HepG2 (cell line): ENCODE measurements at regions not wholly inside any gene's neighbourhood (a gene's known extent, or its start where the extent isn't known, plus 50 kb on each side); places are given as distances from the start of the nearest gene placed in this dataset.

Source experiments
- ATAC-seq: fragments of 200-7000 bp; cut with Tn5 transposase; 3 replicates; pipeline ENCODE4 v1.9.1; 2020; ENCODE audit warnings: mild to moderate bottlenecking, moderate library complexity
- BruUV-seq: library from RNA; stranded (reverse); fragments of 400-500 nt; replicated peaks from 2 replicates; lab custom pipeline; 2021; lab: Mats Ljungman, UMichigan
- CTCF ChIA-PET: fragments of 300-600 bp; formaldehyde crosslinking; extraction: SDS; loops from one replicate; lab custom pipeline; 2021; ENCODE audit warnings: low total read pairs, inconsistent platforms, low intra/inter-chr PET ratio; lab: Yijun Ruan, JAX
- POLR2A ChIA-PET: fragments of 350-600 bp; sonication (Branson Sonifier 250); formaldehyde crosslinking; loops from one replicate; lab custom pipeline; 2020; ENCODE audit warnings: antibody characterized with exemption, inconsistent platforms; lab: Yijun Ruan, JAX
- DNase-seq: peaks from one replicate; pipeline ENCODE4 v3.0.0-alpha.2; 2015; ENCODE audit warnings: low spot score
- FAIRE-seq: peaks from 3 replicates; lab custom pipeline; 2011; peaks lifted over from hg19 to GRCh38; lab: Jason Lieb, UNC
- H2AFZ ChIP-seq: one replicate; pipeline ENCODE4 v1.6.1; 2011; ENCODE audit warnings: low read length, inconsistent platforms
- H3K27ac ChIP-seq: fragments of 300-600 bp; 3 replicates; pipeline ENCODE4 v1.8.0; 2011; ENCODE audit warnings: mixed run types, mild to moderate bottlenecking, mixed read lengths, low read length, inconsistent platforms; ENCODE audit not compliant: insufficient read depth; ENCODE audit errors: extremely low read length
- H3K27me3 ChIP-seq, 2 experiments: fragments of 200-600 bp in 1 of 2; 2 replicates in 1 of 2; 3 replicates in 1 of 2; pipeline versions ENCODE4 v1.6.0 to v1.8.0; 2011; ENCODE audit warnings: low read length in 2 of 2, mild to moderate bottlenecking in 2 of 2, moderate library complexity in 2 of 2, inconsistent platforms in 1 of 2; ENCODE audit not compliant: insufficient read depth in 2 of 2, control insufficient read depth in 1 of 2
- H3K36me3 ChIP-seq, 2 experiments: fragments of 200-600 bp in 1 of 2; replicated peaks in 1 of 2; 2 replicates in 1 of 2; 3 replicates in 1 of 2; pipeline versions ENCODE4 v1.5.1 to v1.8.0; 2011; ENCODE audit warnings: low read length in 2 of 2, inconsistent platforms in 1 of 2; ENCODE audit not compliant: insufficient read depth in 2 of 2, control insufficient read depth in 1 of 2
- H3K4me1 ChIP-seq: 2 replicates; pipeline ENCODE4 v1.5.1; 2012; ENCODE audit warnings: low read length, inconsistent platforms; ENCODE audit not compliant: insufficient read depth
- H3K4me2 ChIP-seq: 2 replicates; pipeline ENCODE4 v1.6.0; 2011; ENCODE audit warnings: low read depth, low read length, inconsistent platforms
- H3K4me3 ChIP-seq, 3 experiments: fragments of 200-600 bp in 1 of 3; sonication (generic), shearing (Covaris generic) in 1 of 3; replicated peaks in 1 of 3; 2 replicates each; pipeline ENCODE4 v1.5.1; 2011 to 2016; ENCODE audit warnings: low read length in 3 of 3, inconsistent platforms in 2 of 3, low read depth in 2 of 3, mild to moderate bottlenecking in 2 of 3, control low read depth in 1 of 3, mixed read lengths in 1 of 3; ENCODE audit not compliant: insufficient read depth in 1 of 3
- H3K79me2 ChIP-seq: one replicate; pipeline ENCODE4 v1.6.1; 2011; ENCODE audit warnings: low read length, inconsistent platforms; ENCODE audit not compliant: insufficient read depth
- H3K9ac ChIP-seq: 2 replicates; pipeline ENCODE4 v1.6.0; 2011; ENCODE audit warnings: mild to moderate bottlenecking, low read depth, low read length, inconsistent platforms; ENCODE audit not compliant: insufficient read depth
- H3K9me3 ChIP-seq: 2 replicates; pipeline ENCODE4 v1.5.1; 2012; ENCODE audit warnings: mild to moderate bottlenecking, low read length
- H4K20me1 ChIP-seq: 2 replicates; pipeline ENCODE4 v1.6.0; 2011; ENCODE audit warnings: inconsistent platforms, mild to moderate bottlenecking, low read length, moderate library complexity; ENCODE audit not compliant: insufficient read depth
- ARNTL ChIP-seq: sonication (generic); formaldehyde crosslinking; IDR thresholded peaks from 2 replicates; pipeline ENCODE4 v1.4.0; 2020; ENCODE audit warnings: mild to moderate bottlenecking, missing genetic modification reagents
- DNMT3B ChIP-seq: conservative IDR thresholded peaks from 2 replicates; pipeline ENCODE4 v1.6.1; 2016; ENCODE audit warnings: missing biosample characterization, control low read depth
- E2F1 ChIP-seq: sonication (generic); formaldehyde crosslinking; IDR thresholded peaks from 2 replicates; pipeline ENCODE4 v1.5.0; 2020; ENCODE audit warnings: missing genetic modification reagents
- FOXP4 ChIP-seq: sonication (generic); formaldehyde crosslinking; IDR thresholded peaks from 2 replicates; pipeline ENCODE4 v1.4.0; 2020; ENCODE audit warnings: missing genetic modification reagents
- KDM3A ChIP-seq: IDR thresholded peaks from 2 replicates; pipeline ENCODE4 v1.6.1; 2018; ENCODE audit warnings: low read depth, missing compliant biosample characterization
- NR2C2 ChIP-seq: sonication (generic); formaldehyde crosslinking; IDR thresholded peaks from 2 replicates; pipeline ENCODE4 v1.4.0; 2020; ENCODE audit warnings: missing genetic modification reagents, mild to moderate bottlenecking, moderate library complexity, borderline replicate concordance
- NR3C1 ChIP-seq: sonication (generic); formaldehyde crosslinking; IDR thresholded peaks from 2 replicates; pipeline ENCODE4 v1.4.0; 2020; ENCODE audit warnings: missing genetic modification reagents
- PAXIP1 ChIP-seq: sonication (generic); formaldehyde crosslinking; conservative IDR thresholded peaks from 2 replicates; pipeline ENCODE4 v1.4.0; 2020; ENCODE audit warnings: mild to moderate bottlenecking, missing genetic modification reagents, moderate library complexity
- TCF7L2 ChIP-seq: IDR thresholded peaks from 2 replicates; pipeline ENCODE4 v1.6.1; 2011; ENCODE audit warnings: mild to moderate bottlenecking, low read depth, low read length, moderate library complexity
- ZMYM2 ChIP-seq: sonication (generic); formaldehyde crosslinking; IDR thresholded peaks from 2 replicates; pipeline ENCODE4 v1.8.0; 2022; ENCODE audit warnings: mild to moderate bottlenecking, missing genetic modification reagents
- ZNF530 ChIP-seq: sonication (generic); formaldehyde crosslinking; IDR thresholded peaks from 2 replicates; pipeline ENCODE4 v1.5.0; 2020; ENCODE audit warnings: low read depth, mild to moderate bottlenecking, missing genetic modification reagents
- ZSCAN29 ChIP-seq: sonication (generic); formaldehyde crosslinking; conservative IDR thresholded peaks from 2 replicates; pipeline ENCODE4 v1.4.0; 2020; ENCODE audit warnings: mild to moderate bottlenecking, missing genetic modification reagents
- ZSCAN9 ChIP-seq: IDR thresholded peaks from 2 replicates; pipeline ENCODE4 v1.6.1; 2016; ENCODE audit warnings: borderline replicate concordance
- WGBS: methylation state at CpG from one replicate; pipeline ENCODE4 v1.1.6; 2017; ENCODE audit warnings: low lambda C conversion rate; 5-methylcytosine and 5-hydroxymethylcytosine counted together
- in situ Hi-C: cut with HindIII; loops from 2 replicates; pipeline ENCODE4 v1.10.0; 2017; ENCODE audit warnings: low pct_unique_long_range_greater_than_20kb; ENCODE audit not compliant: extremely low pct_ligation_motif_present
- intact Hi-C: fragments of 100-400 bp; cut with micrococcal nuclease; formaldehyde crosslinking; loops from one replicate; pipeline ENCODE4 v1.10.0; 2022; ENCODE audit not compliant: unreplicated experiment

DNA sequence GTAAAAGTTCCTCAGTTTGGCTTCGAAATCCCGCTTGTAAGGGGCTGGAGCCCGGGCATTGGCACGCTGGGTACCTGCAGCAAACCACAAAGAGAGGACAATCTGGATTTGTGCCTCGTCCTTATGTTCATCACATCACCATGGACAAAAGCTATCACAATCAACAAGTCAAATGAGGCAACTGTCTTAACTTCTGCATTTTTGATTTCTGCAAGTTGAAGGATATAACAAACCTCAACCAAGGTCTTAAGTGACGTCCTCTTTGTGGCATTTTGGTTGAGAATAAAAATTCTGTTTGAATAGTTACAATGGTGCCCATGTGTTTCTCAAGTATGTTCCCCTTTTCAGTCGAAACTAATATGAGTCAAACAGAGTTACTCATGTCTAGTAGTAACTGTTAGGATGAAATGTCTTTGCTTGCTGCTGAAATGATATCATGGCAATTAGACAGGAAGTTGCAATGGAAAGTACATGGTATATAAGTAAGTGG is 70.8 kb upstream of the STK17B start:
- no peak overlapping the region for H3K9ac ChIP-seq
- H3K27ac ChIP-seq = no peak overlapping the region
- no peak overlapping the region for H3K4me3 ChIP-seq
- H3K36me3 ChIP-seq = no peaks in the 10 kb centered on the region
- ChIA-PET POLR2A (no interaction called here), CTCF (no interaction called here)
- no peaks in the 10 kb centered on the region for H3K79me2 ChIP-seq
- H4K20me1 ChIP-seq = no peaks in the 10 kb centered on the region
- intact Hi-C loops (no loop called here), in situ Hi-C loops (no loop called here)
- no peaks in the 10 kb centered on the region for H3K4me1 ChIP-seq
- no peak overlapping the region for H3K4me2 ChIP-seq
- DNase-seq (no peak), FAIRE-seq (no peak), ATAC-seq (no peak)
- H2AFZ ChIP-seq = no peak overlapping the region
- BruUV-seq = no TSS peak
- WGBS = 4% methylated on average over 7 of the region's 7 CpGs
- TF ChIP-seq ZMYM2 (CRISPR knock-in tag) = no peak
- no peak for TF ChIP-seq ZSCAN9 (CRISPR knock-in tag)
- H3K27me3 ChIP-seq = no peaks in the 10 kb centered on the region
- no peaks in the 10 kb centered on the region for H3K9me3 ChIP-seq

GRCh38 chr2:196244516-196244915 is 73.1 kb upstream of the STK17B start:
- ChIA-PET CTCF (no interaction called here), POLR2A (no interaction called here)
- in situ Hi-C loops = no loop called here
- TF ChIP-seq DNMT3B = no peak
- TF ChIP-seq ARNTL (CRISPR knock-in tag) = no peak
- no peak for TF ChIP-seq FOXP4
- no peak for TF ChIP-seq KDM3A (CRISPR knock-in tag)
- no peak for TF ChIP-seq NR3C1 (CRISPR knock-in tag)
- TF ChIP-seq TCF7L2 = no peak
- no peak for TF ChIP-seq ZSCAN29
- no peak for TF ChIP-seq E2F1 (CRISPR knock-in tag)
- no peak for TF ChIP-seq NR2C2 (CRISPR knock-in tag)
- TF ChIP-seq PAXIP1 (CRISPR knock-in tag) = no peak
- no peak for TF ChIP-seq ZNF530 (CRISPR knock-in tag)

More at GRCh38 chr2:196244516-196244915, 73.1 kb upstream of the STK17B start:
- Histone ChIP-seq H3K79me2 (no peaks in the 10 kb centered on the region), H3K9me3 (no peaks in the 10 kb centered on the region), H4K20me1 (no peaks in the 10 kb centered on the region), H3K36me3 (no peaks in the 10 kb centered on the region), H3K27me3 (no peaks in the 10 kb centered on the region), H2AFZ (no peak overlapping the region), H3K27ac (no peak overlapping the region), H3K4me3 (no peak overlapping the region), H3K4me1 (no peaks in the 10 kb centered on the region), H3K9ac (no peak overlapping the region), H3K4me2 (no peak overlapping the region)
- FAIRE-seq = no peak
- ATAC-seq = no peak
- no peak for DNase-seq
- intact Hi-C loops = no loop called here
- BruUV-seq = no TSS peak
- WGBS = 74% methylated on average over 2 of the region's 2 CpGs
